GM20000 (cell line): ENCODE measurements at regions not wholly inside any gene's neighbourhood (a gene's known extent, or its start where the extent isn't known, plus 50 kb on each side); places are given as distances from the start of the nearest gene placed in this dataset.

ENCODE experiments used
- DNase-seq: peaks from one replicate; pipeline ENCODE4 v3.0.0; 2012; ENCODE audit warnings: low spot score
- CTCF ChIP-seq: IDR thresholded peaks from 2 replicates; pipeline ENCODE4 v1.5.1; 2012; ENCODE audit warnings: mild to moderate bottlenecking, control low read depth; ENCODE audit errors: extremely low read depth, missing control alignments

GRCh38 chr9:106801816-106802215 lies 61.1 kb upstream of the ZNF462 start:
- DNase-seq, result no peak
- TF ChIP-seq CTCF, result no peak
